NCI-H187 (cell line): ENCODE measurements at regions not wholly inside any gene's neighbourhood (a gene's known extent, or its start where the extent isn't known, plus 50 kb on each side); places are given as distances from the start of the nearest gene placed in this dataset.
"Not testable (repeated sequence)": the region's sequence is repeated elsewhere in the genome, so short reads cannot be mapped to it uniquely, and the experiment has no call there.

Source experiments
- DNase-seq, 2 experiments: peaks; one replicate each; lab custom pipeline; 2025; lab: John Stamatoyannopoulos, UW

DNA sequence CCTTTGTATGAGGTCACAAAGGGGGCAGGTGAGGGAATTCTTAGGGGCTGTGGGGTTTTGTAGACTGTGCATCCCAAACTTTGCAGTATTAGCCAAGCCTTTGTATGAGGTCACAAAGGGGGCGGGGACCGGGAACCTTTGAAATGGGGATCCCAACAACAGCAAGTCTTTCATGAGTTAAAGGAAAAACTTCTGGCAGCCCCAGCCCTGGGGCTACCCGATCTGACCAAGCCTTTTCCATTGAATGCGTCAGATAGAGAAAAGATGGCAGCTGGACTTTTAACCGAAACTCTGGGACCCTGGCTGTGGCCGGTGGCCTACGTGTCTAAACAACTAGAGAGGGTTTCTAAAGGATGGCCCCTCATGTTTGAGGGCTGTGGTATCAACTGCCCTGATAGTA lies 79.0 kb upstream of the RUBCNL start:
- not testable (repeated sequence) for DNase-seq

DNA sequence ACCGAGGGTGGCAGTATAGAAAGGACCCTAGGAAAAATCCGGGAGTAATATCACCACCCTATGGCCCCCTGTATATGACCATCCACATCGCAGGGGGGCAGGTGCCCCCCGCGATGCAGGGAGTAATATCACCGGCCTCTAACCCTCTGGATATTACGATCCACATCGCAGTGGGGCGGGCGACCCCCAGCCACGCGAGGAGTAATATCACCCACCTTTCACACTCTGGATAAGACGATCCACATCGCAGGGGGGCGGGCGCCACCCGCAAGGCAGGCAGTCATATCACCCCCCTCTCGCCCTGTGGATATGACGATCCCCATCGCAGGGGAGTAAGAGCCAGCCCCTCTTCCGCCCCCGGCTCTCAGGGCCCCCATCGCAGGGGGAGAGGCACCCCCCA lies 76.7 kb upstream of the RUBCNL start:
- no peak for DNase-seq

DNA sequence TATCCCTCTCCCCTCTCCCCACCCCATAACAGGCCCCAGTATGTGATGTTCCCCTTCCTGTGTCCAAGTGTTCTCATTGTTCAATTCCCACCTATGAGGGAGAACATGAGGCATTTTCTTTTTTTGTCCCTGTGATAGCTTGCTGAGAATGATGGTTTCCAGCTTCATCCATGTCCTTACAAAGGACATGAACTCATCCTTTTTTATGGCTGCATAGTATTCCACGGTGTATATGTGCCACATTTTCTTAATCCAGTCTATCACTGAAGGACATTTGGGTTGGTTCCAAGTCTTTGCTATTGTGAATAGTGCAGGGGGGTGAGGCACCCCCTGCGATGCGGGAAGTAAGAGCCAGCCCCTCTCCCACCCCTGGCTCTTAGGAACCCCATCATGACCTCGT lies 73.2 kb upstream of the RUBCNL start:
- not testable (repeated sequence) for DNase-seq

DNA sequence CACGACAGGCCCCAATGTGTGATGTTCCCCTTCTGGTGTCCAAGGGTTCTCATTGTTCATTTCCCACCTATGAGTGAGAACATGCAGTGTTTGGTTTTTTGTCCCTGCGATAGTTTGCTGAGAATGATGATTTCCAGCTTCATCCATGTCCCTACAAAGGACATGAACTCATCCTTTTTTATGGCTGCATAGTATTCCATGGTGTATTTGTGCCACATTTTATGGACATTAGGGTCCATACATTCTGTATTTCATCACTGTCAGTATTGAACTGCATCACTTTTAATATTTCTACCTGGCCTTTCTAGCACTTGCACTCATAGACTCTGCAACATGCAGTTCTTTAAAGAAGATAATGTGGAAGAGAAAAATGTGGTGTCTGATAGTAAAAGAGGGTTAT lies 70.2 kb upstream of the RUBCNL start:
- DNase-seq = not testable (repeated sequence)

GRCh38 chr13:46455924-46456323 lies 68.9 kb upstream of the RUBCNL start:
- DNase-seq = peak in 1 of 2 experiments; percentile 27

DNA sequence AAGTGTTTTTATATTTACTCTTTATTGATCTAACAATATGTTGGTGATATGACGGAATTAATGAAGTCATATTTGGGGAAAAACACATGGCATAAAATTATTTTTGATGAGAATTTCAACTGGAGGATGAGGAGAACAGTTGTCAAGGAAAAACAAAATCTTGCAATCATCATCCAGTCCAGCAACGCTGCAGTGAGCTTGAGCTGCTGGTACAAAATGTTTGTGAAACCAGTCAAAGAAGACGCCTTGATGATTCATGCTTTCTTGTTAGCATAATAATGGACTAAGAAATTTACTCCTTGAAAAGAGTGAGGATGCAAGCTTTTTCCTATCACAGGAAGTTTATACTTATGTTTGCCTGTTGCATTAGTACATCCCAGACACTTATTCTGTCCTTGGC lies 64.1 kb upstream of the RUBCNL start:
- not testable (repeated sequence) for DNase-seq

- not testable (repeated sequence) for DNase-seq
These were observed 62.9 kb upstream of the RUBCNL start for GRCh38 chr13:46449949-46450348.

DNA sequence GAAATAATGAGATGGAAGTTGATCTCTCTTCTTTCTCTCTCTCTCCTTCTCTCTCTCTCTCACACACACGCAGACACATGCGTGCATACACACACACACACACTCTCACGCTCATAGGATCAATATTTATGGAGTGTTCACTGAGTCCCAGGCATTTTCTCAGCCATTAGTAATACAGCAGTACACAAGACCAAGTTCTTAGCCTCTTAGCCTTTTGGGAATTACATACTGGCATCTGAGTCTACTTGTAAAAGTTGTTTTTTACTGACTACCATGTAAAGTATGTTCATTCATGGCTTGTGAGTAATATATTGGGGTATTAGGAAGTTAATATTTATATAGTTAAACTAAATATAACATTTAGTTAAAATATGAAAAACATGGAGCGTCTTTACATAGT lies 61.1 kb upstream of the RUBCNL start:
- DNase-seq = not testable (repeated sequence)

GRCh38 chr13:46437808-46438404 lies 50.9 kb upstream of the RUBCNL start:
- DNase-seq = not testable (repeated sequence)
